GM12892 (cell line): ENCODE measurements at regions not wholly inside any gene's neighbourhood (a gene's known extent, or its start where the extent isn't known, plus 50 kb on each side); places are given as distances from the start of the nearest gene placed in this dataset.

Source experiments
- DNase-seq: peaks from one replicate; pipeline ENCODE4 v3.0.0; 2011; ENCODE audit not compliant: insufficient read length
- FAIRE-seq: peaks from 2 replicates; lab custom pipeline; 2011; peaks lifted over from hg19 to GRCh38; lab: Jason Lieb, UNC
- POLR2A ChIP-seq: IDR thresholded peaks from 2 replicates; pipeline ENCODE4 v1.6.1; 2011; ENCODE audit warnings: low read depth, low read length, control low read depth
- POLR2AphosphoS5 ChIP-seq: IDR thresholded peaks from 2 replicates; pipeline ENCODE4 v1.6.1; 2011; ENCODE audit warnings: low read depth, low read length, control low read depth
- TAF1 ChIP-seq: IDR thresholded peaks from 2 replicates; pipeline ENCODE4 v1.6.1; 2011; ENCODE audit warnings: low read depth, mild to moderate bottlenecking, control low read depth, low read length, borderline replicate concordance

- TF ChIP-seq TAF1 (no peak), POLR2AphosphoS5 (no peak), POLR2A (no peak)
- DNase-seq (no peak), FAIRE-seq (no peak)
These were observed 81.5 kb upstream of the NHSL1 start for GRCh38 chr6:138580801-138581200.

- TF ChIP-seq TAF1, result no peak
- no peak for TF ChIP-seq POLR2A
- no peak for TF ChIP-seq POLR2AphosphoS5
- DNase-seq (no peak), FAIRE-seq (no peak)
These were observed 83.3 kb upstream of the NHSL1 start for GRCh38 chr6:138582573-138582972.

DNA sequence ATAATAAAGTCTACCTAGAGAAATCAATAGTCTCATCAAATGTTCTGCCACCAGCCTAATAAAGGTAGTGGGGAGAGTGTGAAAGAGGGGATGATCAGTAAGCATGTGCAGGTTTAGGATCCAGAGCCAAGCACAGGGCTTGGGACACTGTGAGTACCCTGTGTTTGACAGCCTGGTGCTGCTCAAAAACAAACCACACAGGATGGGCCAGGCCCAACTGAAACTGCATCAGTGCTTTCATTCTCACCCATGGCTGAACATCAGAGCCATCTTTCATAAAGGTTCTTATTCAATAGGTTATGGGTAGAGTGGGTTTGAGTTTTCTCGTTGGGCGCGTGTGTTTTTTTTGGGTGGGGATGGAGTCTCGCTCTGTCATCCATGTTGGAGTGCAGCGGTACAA is 87.3 kb upstream of the NHSL1 start:
- DNase-seq (no peak), FAIRE-seq (no peak)
- no peak for TF ChIP-seq POLR2AphosphoS5
- TF ChIP-seq TAF1, result no peak
- no peak for TF ChIP-seq POLR2A

DNA sequence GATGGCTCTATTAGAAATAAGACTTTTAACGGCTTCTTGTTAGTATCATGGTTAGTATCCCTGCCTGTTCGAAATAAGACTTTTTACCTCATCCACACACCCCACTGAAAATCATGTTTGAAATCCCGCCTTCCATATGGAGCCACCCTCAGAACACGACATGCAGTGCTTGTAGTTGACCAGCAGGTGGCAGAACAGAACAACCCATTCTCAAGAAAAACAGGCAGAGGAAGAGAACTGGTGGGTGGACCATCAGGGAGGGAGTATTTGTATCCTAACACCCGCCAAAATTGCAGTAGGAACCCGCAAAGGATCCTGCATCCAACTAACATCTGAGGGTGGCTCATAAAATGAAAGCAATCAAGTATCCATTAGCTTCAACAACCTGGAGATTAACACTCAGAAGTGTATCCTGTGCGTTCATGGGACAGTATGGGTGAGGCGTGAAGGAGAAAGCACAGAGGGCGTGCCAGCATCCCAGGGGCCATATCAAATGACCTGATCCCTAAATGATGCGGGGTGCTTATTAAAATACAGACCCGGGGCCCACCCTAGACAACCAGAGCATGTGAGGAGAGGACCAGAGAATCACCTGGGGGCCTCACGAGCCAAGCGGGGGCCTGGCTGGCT is 89.6 kb upstream of the NHSL1 start:
- TF ChIP-seq TAF1 (no peak), POLR2A (no peak), POLR2AphosphoS5 (no peak)
- DNase-seq, result peak; percentile 26
- peak; percentile 85 for FAIRE-seq

DNA sequence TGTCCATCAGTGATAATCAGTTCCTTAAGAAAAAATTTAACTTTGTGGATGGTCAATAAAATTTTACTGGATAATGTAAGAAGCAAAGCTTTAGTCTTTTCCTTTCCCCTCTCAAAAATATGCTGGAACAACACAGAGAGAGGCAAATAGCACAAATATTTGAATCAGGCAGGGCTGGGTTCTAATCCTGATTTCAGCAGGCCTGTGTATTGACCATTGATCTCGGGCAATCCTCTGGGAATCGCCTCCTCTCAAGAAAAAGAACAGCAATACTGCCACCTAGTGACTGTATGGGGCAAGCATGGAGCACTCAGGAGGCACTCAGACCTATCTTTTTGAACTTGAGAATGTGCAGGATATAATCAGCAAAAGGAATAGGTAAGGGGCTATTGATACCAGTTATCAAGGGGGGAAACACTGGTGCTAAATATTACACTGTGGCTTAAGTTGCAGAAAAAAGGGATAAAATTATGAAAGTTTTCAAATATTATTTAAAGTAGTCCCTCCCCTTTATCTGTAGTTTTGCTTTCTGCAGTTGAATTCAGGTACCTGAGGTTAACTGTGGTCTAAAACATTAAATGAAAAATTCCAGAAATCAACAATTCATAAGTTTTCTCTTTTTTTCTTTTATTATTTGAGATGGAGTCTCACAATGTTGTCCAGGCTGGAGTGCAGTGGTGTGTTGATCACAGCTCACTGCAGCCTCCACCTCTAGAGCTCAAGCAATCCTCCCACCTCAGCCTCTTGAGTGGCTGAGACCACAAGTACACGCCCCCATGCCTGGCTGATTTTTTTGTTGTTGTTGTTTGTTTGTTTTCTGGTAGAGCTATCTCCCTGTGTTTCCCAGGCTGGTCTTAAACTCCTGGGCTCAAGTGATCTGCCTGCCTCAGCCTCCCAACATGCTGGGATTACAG is 91.8 kb upstream of the NHSL1 start:
- peak; percentile 56 for FAIRE-seq
- TF ChIP-seq TAF1, result no peak
- TF ChIP-seq POLR2A, result no peak
- TF ChIP-seq POLR2AphosphoS5, result no peak

GRCh38 chr6:138592749-138593123 is 93.4 kb upstream of the NHSL1 start:
- DNase-seq, result no peak
- FAIRE-seq, result no peak

More for the DNA sequence above, 91.8 kb upstream of the NHSL1 start:
- DNase-seq, result no peak

GRCh38 chr6:138593124-138593877 is 94.0 kb upstream of the NHSL1 start:
- DNase-seq, result no peak
- FAIRE-seq, result peak; percentile 81
- peak; percentile 33; the same call in 1 of the 2 replicates for TF ChIP-seq POLR2A
- TF ChIP-seq TAF1, result no peak

More at GRCh38 chr6:138592749-138593123, 93.4 kb upstream of the NHSL1 start:
- no peak for TF ChIP-seq TAF1
- no peak for TF ChIP-seq POLR2AphosphoS5
- TF ChIP-seq POLR2A, result no peak

DNA sequence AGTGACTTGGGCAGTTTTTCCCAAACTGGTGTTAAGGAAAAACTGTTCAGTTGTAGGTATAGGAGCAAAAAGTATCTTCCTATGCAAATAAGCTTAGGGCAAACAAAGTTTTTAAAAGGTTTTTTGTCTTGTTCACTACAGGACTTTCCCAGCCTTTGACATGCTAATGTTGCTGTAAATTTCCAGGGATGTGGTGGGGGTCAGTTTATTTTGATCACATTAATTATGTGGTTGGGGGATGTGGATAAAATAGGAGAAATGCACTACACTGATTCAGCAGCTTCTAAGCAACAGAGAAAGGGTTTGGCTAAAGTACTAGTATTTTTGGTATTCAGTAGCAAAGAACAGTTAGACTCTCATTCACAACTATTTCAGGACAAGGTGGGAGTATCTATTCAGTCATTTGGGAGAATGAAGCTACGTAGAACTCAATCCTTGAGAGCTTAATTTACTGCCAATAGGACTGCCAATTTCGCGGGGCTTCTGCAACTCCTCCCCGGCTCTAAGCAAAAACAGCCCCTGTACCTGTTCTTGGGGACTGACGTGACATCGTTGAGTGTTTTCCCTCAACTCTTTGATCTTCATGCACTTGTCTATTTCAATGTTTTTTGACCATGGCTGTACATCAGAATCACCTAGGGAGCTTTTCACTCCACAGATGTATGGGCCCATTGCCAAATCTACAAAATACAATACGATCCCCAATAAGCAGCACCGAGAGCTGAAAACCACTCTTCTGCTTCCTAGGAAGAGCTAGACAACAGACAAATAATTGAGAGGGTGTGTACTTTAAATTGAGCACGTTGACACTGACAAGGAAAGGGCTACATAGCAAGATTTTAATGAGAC is 94.8 kb upstream of the NHSL1 start:
- DNase-seq (no peak), FAIRE-seq (no peak)

GRCh38 chr6:138594758-138595140 is 95.5 kb upstream of the NHSL1 start:
- FAIRE-seq, result no peak

More for the DNA sequence above, 94.8 kb upstream of the NHSL1 start:
- TF ChIP-seq POLR2A (no peak), POLR2AphosphoS5 (no peak), TAF1 (no peak)

DNA sequence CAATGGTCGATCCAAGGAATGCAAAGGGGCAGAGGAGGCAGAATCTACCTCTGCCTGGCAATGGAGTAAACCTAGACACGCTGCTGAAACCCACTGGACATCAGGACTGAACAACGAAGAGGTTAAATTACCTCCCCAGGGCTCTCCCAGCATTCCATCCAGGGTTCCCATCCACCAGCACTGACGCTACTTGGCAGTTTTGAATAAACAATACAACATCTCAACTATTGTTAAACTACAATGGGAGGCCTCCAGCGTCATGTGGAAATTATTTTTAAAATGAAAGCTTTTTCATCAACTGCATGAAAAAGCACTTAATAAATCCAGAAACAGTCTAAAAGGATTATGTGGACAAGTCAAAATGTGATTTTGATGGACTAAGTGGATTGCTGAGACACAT is 96.8 kb upstream of the NHSL1 start:
- FAIRE-seq, result no peak
- TF ChIP-seq POLR2A, result no peak
- TF ChIP-seq TAF1, result no peak
- no peak for TF ChIP-seq POLR2AphosphoS5
- DNase-seq, result no peak

More at GRCh38 chr6:138594758-138595140, 95.5 kb upstream of the NHSL1 start:
- no peak for TF ChIP-seq POLR2AphosphoS5
- TF ChIP-seq TAF1, result no peak
- TF ChIP-seq POLR2A, result no peak
- no peak for DNase-seq

- FAIRE-seq (no peak), DNase-seq (no peak)
- TF ChIP-seq POLR2A, result no peak
- TF ChIP-seq POLR2AphosphoS5, result no peak
- TF ChIP-seq TAF1, result no peak
These were observed 97.3 kb upstream of the NHSL1 start for GRCh38 chr6:138596591-138596990.
